Vagina (tissue), 2 donors: ENCODE measurements at regions not wholly inside any gene's neighbourhood (a gene's known extent, or its start where the extent isn't known, plus 50 kb on each side); places are given as distances from the start of the nearest gene placed in this dataset.
"Not testable (repeated sequence)": the region's sequence is repeated elsewhere in the genome, so short reads cannot be mapped to it uniquely, and the experiment has no call there.

Experiments used
- DNase-seq, 2 donors: peaks; one replicate each; pipeline ENCODE4 v3.0.0-alpha.2; 2017; ENCODE audit errors: extremely low spot score in 2 of 2
- H3K27ac ChIP-seq: fragments of 200-600 bp; sonication (generic); one replicate; pipeline ENCODE4 v1.5.1; 2019
- H3K27me3 ChIP-seq: fragments of 200-600 bp; sonication (generic); one replicate; pipeline ENCODE4 v1.5.1; 2019
- H3K36me3 ChIP-seq, 2 donors: fragments of 200-600 bp; sonication (generic); one replicate each; pipeline ENCODE4 v1.5.1; 2017 to 2019
- H3K4me1 ChIP-seq: fragments of 200-600 bp; sonication (generic); one replicate; pipeline ENCODE4 v1.5.1; 2019
- H3K4me3 ChIP-seq, 2 donors: fragments of 200-600 bp; sonication (generic); 1 replicate in 1 of 2; 2 replicates in 1 of 2; pipeline ENCODE4 v1.5.1; 2016 to 2019
- H3K9me3 ChIP-seq: fragments of 200-600 bp; sonication (generic); one replicate; pipeline ENCODE4 v1.5.1; 2019
- POLR2A ChIP-seq, 2 donors: fragments of 450-650 bp; IDR thresholded peaks; one replicate each; pipeline ENCODE4 v1.6.1; 2017; ENCODE audit warnings: antibody characterized with exemption in 2 of 2, mild to moderate bottlenecking in 2 of 2, moderate library complexity in 2 of 2
- POLR2AphosphoS5 ChIP-seq, 2 donors: sonication (generic); formaldehyde crosslinking; IDR thresholded peaks; one replicate each; pipeline ENCODE4 v1.9.0; 2017; ENCODE audit warnings: antibody characterized with exemption in 2 of 2, mild to moderate bottlenecking in 2 of 2, low read depth in 1 of 2; ENCODE audit not compliant: insufficient read depth in 1 of 2
- intact Hi-C: fragments of 100-400 bp; cut with DNase I; formaldehyde crosslinking; loops from one replicate; pipeline ENCODE4 v1.15.1; 2023
- TF ChIP-seq, protein P1 (sequence below), 3 experiments: fragments of 450-650 bp in 2 of 3; fragments of 200-600 bp in 1 of 3; sonication (generic) in 1 of 3; IDR thresholded peaks; one replicate each; pipeline ENCODE4 v1.5.1; 2017 to 2019; ENCODE audit warnings: antibody characterized with exemption in 3 of 3, mild to moderate bottlenecking in 2 of 3, moderate library complexity in 2 of 3

DNA sequence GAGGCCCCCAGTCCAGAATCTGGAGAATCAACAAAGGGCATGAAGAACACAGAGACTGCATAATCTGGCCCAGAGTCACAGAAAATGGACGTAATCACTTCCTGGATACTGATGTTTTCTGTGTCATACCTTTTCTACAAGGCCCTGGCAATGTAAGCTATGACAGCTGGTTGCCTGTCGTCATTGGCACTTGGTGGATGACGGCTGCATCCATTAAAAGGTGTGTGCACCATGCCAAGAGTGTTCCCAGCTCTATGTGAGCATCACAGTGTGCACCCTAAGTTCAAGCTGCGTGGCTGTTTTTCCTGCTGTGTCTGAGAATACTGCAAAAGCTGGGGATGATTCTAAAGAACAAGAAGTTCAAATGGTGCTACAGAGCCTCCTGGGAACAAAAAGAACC is 275.2 kb upstream of the CNR1 start:
- Histone ChIP-seq H3K4me1 (no peaks in the 10 kb centered on the region), H3K9me3 (no peaks in the 10 kb centered on the region), H3K27me3 (no peaks in the 10 kb centered on the region), H3K27ac (no peak overlapping the region), H3K36me3 (no peaks in the 10 kb centered on the region), H3K4me3 (no peak overlapping the region)
- intact Hi-C loops, result no loop called here
- DNase-seq, result no peak
- TF ChIP-seq POLR2A (IDR thresholded peaks at IDR 0.05) (no peak), POLR2AphosphoS5 (IDR thresholded peaks at IDR 0.05; ENCODE audit: insufficient read depth in 1 of 2, low read depth in 1 of 2) (no peak)
- TF ChIP-seq, protein P1, sequence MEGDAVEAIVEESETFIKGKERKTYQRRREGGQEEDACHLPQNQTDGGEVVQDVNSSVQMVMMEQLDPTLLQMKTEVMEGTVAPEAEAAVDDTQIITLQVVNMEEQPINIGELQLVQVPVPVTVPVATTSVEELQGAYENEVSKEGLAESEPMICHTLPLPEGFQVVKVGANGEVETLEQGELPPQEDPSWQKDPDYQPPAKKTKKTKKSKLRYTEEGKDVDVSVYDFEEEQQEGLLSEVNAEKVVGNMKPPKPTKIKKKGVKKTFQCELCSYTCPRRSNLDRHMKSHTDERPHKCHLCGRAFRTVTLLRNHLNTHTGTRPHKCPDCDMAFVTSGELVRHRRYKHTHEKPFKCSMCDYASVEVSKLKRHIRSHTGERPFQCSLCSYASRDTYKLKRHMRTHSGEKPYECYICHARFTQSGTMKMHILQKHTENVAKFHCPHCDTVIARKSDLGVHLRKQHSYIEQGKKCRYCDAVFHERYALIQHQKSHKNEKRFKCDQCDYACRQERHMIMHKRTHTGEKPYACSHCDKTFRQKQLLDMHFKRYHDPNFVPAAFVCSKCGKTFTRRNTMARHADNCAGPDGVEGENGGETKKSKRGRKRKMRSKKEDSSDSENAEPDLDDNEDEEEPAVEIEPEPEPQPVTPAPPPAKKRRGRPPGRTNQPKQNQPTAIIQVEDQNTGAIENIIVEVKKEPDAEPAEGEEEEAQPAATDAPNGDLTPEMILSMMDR (IDR thresholded peaks at IDR 0.05), result no peak

DNA sequence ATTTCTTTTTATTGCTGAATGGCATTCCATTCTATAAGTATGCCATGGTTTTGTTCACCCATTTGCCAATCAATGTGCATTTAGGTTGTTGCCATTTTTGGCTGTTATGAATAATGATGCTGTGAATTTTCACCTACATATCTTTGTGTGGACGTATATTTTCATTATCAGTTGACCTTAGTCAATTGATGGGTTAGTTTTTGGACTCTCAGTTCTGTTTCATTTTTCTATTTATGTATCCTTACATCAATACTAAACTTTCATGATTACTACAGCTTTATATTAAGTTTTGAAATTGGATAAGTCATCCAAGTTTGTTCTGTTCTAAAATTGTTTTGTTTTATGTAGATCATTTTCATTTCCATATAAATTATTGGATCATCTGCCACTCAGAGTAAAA is 261.9 kb upstream of the CNR1 start:
- no peak for DNase-seq
- Histone ChIP-seq H3K27me3 (no peaks in the 10 kb centered on the region), H3K27ac (no peak overlapping the region), H3K9me3 (no peaks in the 10 kb centered on the region), H3K4me1 (no peaks in the 10 kb centered on the region), H3K4me3 (no peak overlapping the region), H3K36me3 (no peaks in the 10 kb centered on the region)
- intact Hi-C loops, result no loop called here
- TF ChIP-seq POLR2A (IDR thresholded peaks at IDR 0.05), result no peak
- TF ChIP-seq POLR2AphosphoS5 (IDR thresholded peaks at IDR 0.05; ENCODE audit: insufficient read depth in 1 of 2, low read depth in 1 of 2), result no peak
- TF ChIP-seq, protein P1 (IDR thresholded peaks at IDR 0.05), result no peak

DNA sequence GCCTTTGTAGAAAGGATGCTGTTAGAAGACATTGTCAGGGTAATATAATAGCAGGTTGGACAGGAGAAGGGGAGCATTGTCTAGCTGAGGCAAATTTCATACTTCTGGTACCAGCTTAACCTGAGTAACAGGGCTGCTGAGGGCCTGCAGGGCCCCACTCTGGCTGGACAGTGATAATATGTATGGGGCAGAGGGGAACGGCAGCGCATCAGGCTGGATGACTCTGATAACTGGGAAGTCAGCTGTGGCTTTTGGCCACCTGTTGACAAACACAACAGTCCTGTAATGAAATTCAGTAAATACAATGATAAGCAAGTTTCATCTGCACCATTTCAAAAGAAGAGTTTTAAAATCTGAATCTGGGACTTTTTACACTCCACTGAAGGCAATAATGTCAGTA is 259.9 kb upstream of the CNR1 start:
- no peak for DNase-seq
- no peak overlapping the region for H3K4me3 ChIP-seq
- intact Hi-C loops, result no loop called here

DNA sequence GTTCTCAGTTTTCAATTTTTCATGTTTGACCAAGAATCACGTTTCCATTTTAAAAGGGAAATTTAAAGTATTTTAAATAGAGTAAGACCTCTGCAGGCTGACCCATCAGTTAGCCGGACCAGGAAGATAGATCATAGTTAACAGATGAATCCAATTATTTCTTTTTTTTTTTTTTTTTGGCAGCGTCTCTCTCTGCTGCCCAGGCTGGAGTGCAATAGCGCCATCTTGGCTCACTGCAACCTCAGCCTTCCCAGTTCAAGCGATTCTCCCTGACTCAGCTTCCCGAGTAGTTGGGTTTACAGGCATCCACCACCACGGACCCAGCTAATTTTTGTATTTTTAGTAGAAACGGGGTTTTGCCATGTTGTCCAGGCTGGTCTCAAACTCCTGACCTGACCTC is 256.7 kb upstream of the CNR1 start:
- Histone ChIP-seq H3K36me3 (no peaks in the 10 kb centered on the region), H3K9me3 (no peaks in the 10 kb centered on the region), H3K4me1 (no peaks in the 10 kb centered on the region), H3K27ac (no peak overlapping the region), H3K27me3 (no peaks in the 10 kb centered on the region), H3K4me3 (no peak overlapping the region)
- TF ChIP-seq POLR2A (IDR thresholded peaks at IDR 0.05), result no peak
- TF ChIP-seq, protein P1 (IDR thresholded peaks at IDR 0.05), result no peak
- no peak for TF ChIP-seq POLR2AphosphoS5 (IDR thresholded peaks at IDR 0.05; ENCODE audit: insufficient read depth in 1 of 2, low read depth in 1 of 2)
- DNase-seq, result no peak
- intact Hi-C loops, result no loop called here

More for the DNA sequence above, 259.9 kb upstream of the CNR1 start:
- H3K27ac ChIP-seq, result no peak overlapping the region
- H3K36me3 ChIP-seq, result no peaks in the 10 kb centered on the region
- no peaks in the 10 kb centered on the region for H3K9me3 ChIP-seq
- no peaks in the 10 kb centered on the region for H3K27me3 ChIP-seq
- TF ChIP-seq POLR2A (IDR thresholded peaks at IDR 0.05), result no peak
- TF ChIP-seq, protein P1 (IDR thresholded peaks at IDR 0.05), result no peak
- no peak for TF ChIP-seq POLR2AphosphoS5 (IDR thresholded peaks at IDR 0.05; ENCODE audit: insufficient read depth in 1 of 2, low read depth in 1 of 2)
- H3K4me1 ChIP-seq, result no peaks in the 10 kb centered on the region

DNA sequence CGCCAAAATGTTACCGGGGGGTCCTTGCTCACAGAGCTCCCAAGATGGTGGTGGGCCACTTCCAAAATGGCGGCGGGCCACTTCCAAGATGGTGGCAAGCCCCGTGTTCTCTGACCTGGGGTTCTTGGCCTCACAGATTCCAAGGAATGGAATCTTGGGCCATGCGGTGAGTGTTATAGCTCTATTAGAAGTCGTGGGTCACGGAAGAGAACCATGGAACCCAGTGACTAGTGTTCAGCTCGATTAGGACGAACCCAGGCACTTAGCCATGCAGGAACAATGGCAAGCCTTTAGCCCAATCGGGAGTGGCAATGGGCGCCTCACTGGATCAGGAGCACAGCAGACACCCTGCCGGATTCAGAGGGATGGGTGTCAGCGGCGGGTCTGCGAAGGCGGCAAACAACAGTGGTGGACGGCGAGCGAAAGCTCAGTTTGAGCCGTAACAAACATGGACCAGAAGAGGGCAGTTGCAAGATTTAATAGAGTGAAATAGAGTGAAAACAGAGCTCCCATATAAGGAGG is 254.9 kb upstream of the CNR1 start:
- DNase-seq, intact Hi-C loops: not testable (repeated sequence)

DNA sequence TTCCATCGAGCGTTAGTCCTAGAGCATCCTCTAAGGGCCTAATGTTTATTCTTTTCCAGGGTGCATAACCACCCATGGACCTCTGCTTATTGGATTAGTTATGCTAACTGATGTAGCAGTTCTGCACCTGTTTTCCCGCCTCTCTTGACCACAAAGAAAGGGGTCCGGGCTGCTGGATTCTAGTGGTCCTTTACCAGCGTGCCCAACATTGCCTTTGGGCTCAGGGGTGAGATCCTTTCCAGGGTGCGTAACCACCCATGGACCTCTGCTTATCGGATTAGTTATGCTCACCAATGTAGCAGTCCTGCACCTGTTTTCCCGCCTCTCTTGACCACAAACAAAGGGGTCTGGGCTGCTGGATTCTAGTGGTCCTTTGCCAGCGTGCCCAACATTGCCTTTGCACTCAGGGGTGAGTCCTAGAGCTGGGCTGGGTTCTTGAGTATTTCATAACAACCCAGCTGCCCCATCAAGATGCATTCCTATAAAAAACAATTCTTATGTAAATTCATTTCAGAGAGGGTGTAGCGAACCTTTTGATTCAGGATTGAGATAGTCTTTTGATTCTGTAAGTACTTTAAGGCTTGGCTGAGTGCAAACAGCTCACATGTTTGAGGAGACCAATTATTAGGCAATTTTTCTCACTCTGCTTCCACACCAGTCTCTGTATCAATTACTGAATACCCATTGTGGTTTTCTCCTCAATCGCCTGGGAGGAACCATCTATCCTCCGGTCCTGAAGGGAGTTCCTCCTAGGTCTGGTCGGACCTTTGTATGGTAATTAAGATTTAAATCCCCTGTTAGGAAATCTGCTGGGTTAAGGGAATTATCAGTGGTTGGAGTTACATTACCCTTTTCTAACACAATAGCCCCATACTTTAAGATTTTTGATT is 253.0 kb upstream of the CNR1 start:
- not testable (repeated sequence) for H3K36me3 ChIP-seq, H3K27me3 ChIP-seq, DNase-seq

More for the DNA sequence above, 254.9 kb upstream of the CNR1 start:
- not testable (repeated sequence) for H3K4me1 ChIP-seq, H3K27me3 ChIP-seq, H3K36me3 ChIP-seq, H3K4me3 ChIP-seq, H3K27ac ChIP-seq, H3K9me3 ChIP-seq

DNA sequence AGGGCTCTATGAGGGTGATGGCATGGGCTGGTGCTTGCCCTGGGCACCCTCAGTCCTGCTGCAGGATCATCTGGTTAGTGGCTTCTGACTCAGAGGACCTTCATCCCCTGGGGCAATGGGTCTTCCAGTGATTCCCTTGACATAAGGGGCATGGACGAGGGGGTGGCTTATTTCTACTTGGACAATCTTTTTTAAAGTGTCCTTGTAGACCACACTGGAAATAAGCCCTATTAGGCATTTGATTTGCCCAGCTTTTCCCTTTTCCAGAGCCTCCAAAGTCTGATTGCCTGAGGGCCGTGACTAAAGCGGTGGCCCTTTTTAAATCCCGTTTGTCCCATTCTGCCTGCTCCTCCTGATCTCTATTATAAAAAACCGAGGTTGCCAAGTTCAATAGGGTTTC is 251.2 kb upstream of the CNR1 start:
- H3K27me3 ChIP-seq, H3K27ac ChIP-seq, H3K4me3 ChIP-seq, intact Hi-C loops, DNase-seq, H3K4me1 ChIP-seq, H3K9me3 ChIP-seq, H3K36me3 ChIP-seq: not testable (repeated sequence)

More for the DNA sequence above, 253.0 kb upstream of the CNR1 start:
- H3K4me1 ChIP-seq, intact Hi-C loops, H3K9me3 ChIP-seq, H3K4me3 ChIP-seq, H3K27ac ChIP-seq: not testable (repeated sequence)
